ENCODE measurements at regions not wholly inside any gene's neighbourhood (a gene's known extent, or its start where the extent isn't known, plus 50 kb on each side); places are given as distances from the start of the nearest gene placed in this dataset.

GRCh38 chr6:166775923-166776220 lies 148.8 kb upstream of the RPS6KA2 start:
- Histone ChIP-seq H3K9me3 (no peaks in the 10 kb centered on the region), H3K27ac (no peak overlapping the region), H3K4me3 (no peak overlapping the region), H3K4me1 (ENCODE audit: insufficient read depth) (no peaks in the 10 kb centered on the region), H3K36me3 (no peaks in the 10 kb centered on the region), H3K27me3 (no peaks in the 10 kb centered on the region)
- 78 to 83% (median 81%) methylated on average over 9 of the region's 9 CpGs for WGBS, 3 donors
- TF ChIP-seq CTCF (IDR thresholded peaks at IDR 0.05) (no peak), POLR2A (IDR thresholded peaks at IDR 0.05) (no peak), EP300 (IDR thresholded peaks at IDR 0.05) (no peak)
- intact Hi-C loops (cut with DNase I), result loop anchor here in 3 of 4 donors (5.0 to 10.0 kb wide), 3 partner anchors 209 to 369 kb away; no protein-coding TSS in a partner anchor
- DNase-seq, result no peak

- Histone ChIP-seq H3K27ac (no peak overlapping the region), H3K27me3 (no peaks in the 10 kb centered on the region), H3K9me3 (no peaks in the 10 kb centered on the region), H3K4me3 (no peak overlapping the region), H3K4me1 (ENCODE audit: insufficient read depth) (no peaks in the 10 kb centered on the region), H3K36me3 (no peaks in the 10 kb centered on the region)
- TF ChIP-seq EP300 (IDR thresholded peaks at IDR 0.05), result no peak
- peak in 2 of 3 donors; percentile 58 to 83 for TF ChIP-seq CTCF (IDR thresholded peaks at IDR 0.05)
- DNase-seq, result peak; percentile 40 to 62 (median 55)
- intact Hi-C loops (cut with DNase I), result loop anchor here in 3 of 4 donors (5.0 to 10.0 kb wide), 3 partner anchors 209 to 369 kb away; no protein-coding TSS in a partner anchor
- 43 to 47% (median 45%) methylated on average over 24 of the region's 24 CpGs for WGBS, 3 donors
Measured at GRCh38 chr6:166775180-166775922, 148.3 kb upstream of the RPS6KA2 start.

- Histone ChIP-seq H3K27me3 (no peaks in the 10 kb centered on the region), H3K9me3 (no peaks in the 10 kb centered on the region), H3K36me3 (no peaks in the 10 kb centered on the region), H3K4me1 (ENCODE audit: insufficient read depth) (no peaks in the 10 kb centered on the region), H3K4me3 (no peak overlapping the region), H3K27ac (no peak overlapping the region)
- 46 to 58% (median 48%) methylated on average over 12 of the region's 12 CpGs for WGBS, 3 donors
- TF ChIP-seq EP300 (IDR thresholded peaks at IDR 0.05), result no peak
- TF ChIP-seq CTCF (IDR thresholded peaks at IDR 0.05), result no peak
- no peak for TF ChIP-seq POLR2A (IDR thresholded peaks at IDR 0.05)
- intact Hi-C loops (cut with DNase I), result loop anchor here in 3 of 4 donors (5.0 to 10.0 kb wide), 3 partner anchors 210 to 370 kb away; no protein-coding TSS in a partner anchor
- DNase-seq, result no peak
Measured at GRCh38 chr6:166774770-166775169, 147.7 kb upstream of the RPS6KA2 start.

GRCh38 chr6:166774292-166774691 lies 147.2 kb upstream of the RPS6KA2 start:
- 66 to 84% (median 72%) methylated on average over 8 of the region's 8 CpGs for WGBS, 3 donors
- DNase-seq, result no peak
- intact Hi-C loops (cut with DNase I), result loop anchor here in 2 of 4 donors (10.0 kb wide), 2 partner anchors 211 to 371 kb away; no protein-coding TSS in a partner anchor
- H3K27ac ChIP-seq, result no peak overlapping the region
- H3K36me3 ChIP-seq, result no peaks in the 10 kb centered on the region
- H3K4me1 ChIP-seq (ENCODE audit: insufficient read depth), result no peaks in the 10 kb centered on the region
- H3K27me3 ChIP-seq, result no peaks in the 10 kb centered on the region
- no peak for TF ChIP-seq POLR2A (IDR thresholded peaks at IDR 0.05)
- no peak for TF ChIP-seq CTCF (IDR thresholded peaks at IDR 0.05)
- no peak for TF ChIP-seq EP300 (IDR thresholded peaks at IDR 0.05)
- no peak overlapping the region for H3K4me3 ChIP-seq
- no peaks in the 10 kb centered on the region for H3K9me3 ChIP-seq
